Gastrocnemius medialis (tissue), 4 donors: ENCODE measurements at regions not wholly inside any gene's neighbourhood (a gene's known extent, or its start where the extent isn't known, plus 50 kb on each side); places are given as distances from the start of the nearest gene placed in this dataset.
A peak's percentile ranks its signal among the peaks of the same experiment; 100 is the strongest.

Source experiments
- ATAC-seq, 2 donors: fragments of 150-250 bp; one replicate each; pipeline ENCODE4 v1.9.1; 2016
- DNase-seq, 2 donors: peaks; one replicate each; pipeline ENCODE4 v3.0.0-alpha.2; 2019
- H3K27ac ChIP-seq, 4 donors: fragments of 200-600 bp; sonication (generic); 1 replicate in 1 of 4; 2 replicates in 3 of 4; pipeline ENCODE4 v1.5.1; 2016 to 2018; ENCODE audit warnings: mild to moderate bottlenecking in 2 of 4, moderate library complexity in 1 of 4
- H3K27me3 ChIP-seq, 3 donors: fragments of 200-600 bp; sonication (generic) in 2 of 3; 1 replicate in 1 of 3; 2 replicates in 2 of 3; pipeline versions ENCODE4 v1.5.1 to v1.6.0; 2016 to 2019; ENCODE audit warnings: mild to moderate bottlenecking in 1 of 3, moderate library complexity in 1 of 3
- H3K36me3 ChIP-seq, 2 donors: fragments of 200-600 bp; sonication (generic) in 1 of 2; one replicate each; pipeline ENCODE4 v1.5.1; 2017 to 2018
- H3K4me1 ChIP-seq, 2 donors: fragments of 200-600 bp; sonication (generic) in 1 of 2; one replicate each; pipeline ENCODE4 v1.5.1; 2016 to 2017; ENCODE audit warnings: mild to moderate bottlenecking in 2 of 2
- H3K4me3 ChIP-seq, 4 donors: fragments of 200-600 bp; sonication (generic) in 3 of 4; 1 replicate in 1 of 4; 2 replicates in 3 of 4; pipeline ENCODE4 v1.5.1; 2016 to 2019; ENCODE audit warnings: mild to moderate bottlenecking in 2 of 4
- H3K9me3 ChIP-seq, 3 donors: fragments of 200-600 bp; sonication (generic) in 2 of 3; 1 replicate in 1 of 3; 2 replicates in 2 of 3; pipeline ENCODE4 v1.5.1; 2016 to 2019
- POLR2A ChIP-seq, 2 donors: fragments of 450-650 bp; IDR thresholded peaks; one replicate each; pipeline ENCODE4 v1.6.1; 2017; ENCODE audit warnings: antibody characterized with exemption in 2 of 2, mild to moderate bottlenecking in 2 of 2, moderate library complexity in 2 of 2
- in situ Hi-C, 4 donors: fragments of 200-750 bp; cut with MboI; loops; one replicate each; pipeline versions ENCODE4 v1.15.0 to v1.8.0; 2017; ENCODE audit warnings: low sequenced_read_pairs in 4 of 4
- intact Hi-C: fragments of 100-400 bp; cut with DNase I; formaldehyde crosslinking; loops from one replicate; pipeline ENCODE4 v1.15.1; 2023; ENCODE audit warnings: low total_unique reads
- TF ChIP-seq, protein P1 (sequence below), 5 experiments: fragments of 450-650 bp in 3 of 5; fragments of 200-600 bp in 2 of 5; sonication (generic) in 2 of 5; IDR thresholded peaks in 4 of 5; conservative IDR thresholded peaks in 1 of 5; 1 replicate in 4 of 5; 2 replicates in 1 of 5; pipeline ENCODE4 v1.5.1; 2016 to 2019; ENCODE audit warnings: antibody characterized with exemption in 5 of 5, mild to moderate bottlenecking in 3 of 5, moderate library complexity in 3 of 5

DNA sequence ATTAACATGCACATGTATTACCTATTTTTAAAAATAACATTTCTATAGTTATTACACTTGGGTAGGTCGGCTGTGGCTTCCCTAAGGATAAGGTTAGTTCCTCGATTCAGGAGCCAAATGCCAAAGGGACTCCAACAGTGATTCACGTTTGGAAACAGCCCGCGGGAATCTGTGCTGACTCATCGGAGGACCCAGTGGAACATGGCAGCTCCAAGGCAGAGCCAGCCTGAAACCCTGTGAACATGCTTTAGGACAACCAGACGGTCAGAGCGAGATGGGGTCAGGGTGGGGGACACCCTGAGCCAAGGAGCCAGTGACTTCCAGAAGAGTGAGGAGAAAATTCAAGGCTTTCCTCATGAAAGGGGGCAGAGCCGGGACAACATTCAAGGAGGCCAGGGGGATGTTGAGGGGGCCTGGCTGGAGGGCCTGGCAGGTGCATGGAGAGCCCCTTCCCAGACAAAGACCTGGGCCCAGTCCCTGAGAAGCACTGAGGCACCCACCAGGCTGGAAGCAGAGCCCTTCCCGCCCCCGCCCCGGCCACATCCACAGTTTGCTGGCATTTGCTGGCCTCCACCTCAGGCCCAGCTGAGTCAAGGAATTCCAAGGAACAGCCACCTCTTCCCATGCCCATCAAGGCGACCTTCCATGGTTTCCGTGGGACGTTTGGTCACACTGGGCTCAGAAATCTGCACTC is 133.2 kb downstream of the SNX5 start:
- Histone ChIP-seq H3K27ac (peak overlapping the region; percentile 69 to 81 (median 74)), H3K27me3 (no peaks in the 10 kb centered on the region), H3K9me3 (no peaks in the 10 kb centered on the region), H3K36me3 (no peaks in the 10 kb centered on the region), H3K4me1 (peaks cover 13 to 17% of the 10 kb centered on the region in 2 donors), H3K4me3 (peak overlapping the region in 1 of 4 donors; percentile 16)
- DNase-seq (peak in 1 of 2 donors; percentile 58), ATAC-seq (peak; percentile 67 to 76)
- in situ Hi-C loops, result no loop called here
- no peak for TF ChIP-seq POLR2A (IDR thresholded peaks at IDR 0.05)
- intact Hi-C loops, result no loop called here

DNA sequence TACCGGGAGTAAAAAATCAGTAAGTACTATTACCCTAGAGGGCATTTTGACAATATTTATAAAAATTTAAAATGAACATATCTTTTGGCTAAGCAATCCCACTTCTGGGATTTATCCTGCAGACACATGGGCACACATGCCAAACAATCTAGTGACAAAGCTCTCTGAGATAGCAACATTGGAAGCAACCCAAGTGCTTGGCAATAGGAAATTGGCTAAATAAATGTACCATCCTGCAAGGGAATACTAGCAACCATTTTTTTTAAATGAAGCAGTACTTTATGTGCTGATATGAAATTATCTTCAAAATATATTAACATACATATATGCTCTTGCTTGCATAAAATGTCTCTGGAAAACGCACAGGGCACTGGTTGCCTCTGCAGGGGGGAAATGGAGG is 133.8 kb downstream of the SNX5 start:
- intact Hi-C loops, result no loop called here

DNA sequence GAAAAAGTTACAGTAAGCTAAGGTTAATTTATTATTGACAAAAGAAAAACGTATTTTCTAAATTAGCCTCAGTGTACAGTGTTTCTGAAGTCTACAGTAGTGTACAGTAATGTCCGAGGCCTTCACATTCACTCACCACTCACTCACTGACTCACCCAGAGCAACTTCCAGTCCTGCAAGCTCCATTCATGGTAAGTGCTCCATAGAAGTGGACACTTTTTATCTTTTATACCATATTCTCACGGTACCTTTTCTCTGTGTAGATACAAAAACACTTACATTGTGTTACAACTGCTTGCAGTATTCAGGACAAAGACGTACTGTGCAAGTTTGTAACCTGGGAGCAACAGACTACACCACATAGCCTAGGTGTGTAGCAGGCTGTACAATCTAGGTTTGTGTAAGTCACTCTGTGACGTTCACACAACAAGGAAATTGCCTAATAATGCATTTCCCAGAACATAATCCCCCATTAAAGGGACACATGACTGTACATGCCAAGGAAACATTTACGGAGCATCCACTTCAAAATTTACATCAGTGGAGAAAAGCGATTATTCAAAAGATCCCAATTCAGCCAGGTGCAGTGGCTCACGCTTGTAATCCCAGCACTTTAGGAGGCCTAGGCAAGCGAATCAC is 133.4 kb downstream of the BANF2 start:
- Histone ChIP-seq H3K4me1 (peaks cover 13 to 17% of the 10 kb centered on the region in 2 donors), H3K27ac (no peak overlapping the region), H3K4me3 (no peak overlapping the region), H3K9me3 (no peaks in the 10 kb centered on the region), H3K36me3 (no peaks in the 10 kb centered on the region), H3K27me3 (no peaks in the 10 kb centered on the region)
- intact Hi-C loops (no loop called here), in situ Hi-C loops (no loop called here)
- TF ChIP-seq, protein P1, sequence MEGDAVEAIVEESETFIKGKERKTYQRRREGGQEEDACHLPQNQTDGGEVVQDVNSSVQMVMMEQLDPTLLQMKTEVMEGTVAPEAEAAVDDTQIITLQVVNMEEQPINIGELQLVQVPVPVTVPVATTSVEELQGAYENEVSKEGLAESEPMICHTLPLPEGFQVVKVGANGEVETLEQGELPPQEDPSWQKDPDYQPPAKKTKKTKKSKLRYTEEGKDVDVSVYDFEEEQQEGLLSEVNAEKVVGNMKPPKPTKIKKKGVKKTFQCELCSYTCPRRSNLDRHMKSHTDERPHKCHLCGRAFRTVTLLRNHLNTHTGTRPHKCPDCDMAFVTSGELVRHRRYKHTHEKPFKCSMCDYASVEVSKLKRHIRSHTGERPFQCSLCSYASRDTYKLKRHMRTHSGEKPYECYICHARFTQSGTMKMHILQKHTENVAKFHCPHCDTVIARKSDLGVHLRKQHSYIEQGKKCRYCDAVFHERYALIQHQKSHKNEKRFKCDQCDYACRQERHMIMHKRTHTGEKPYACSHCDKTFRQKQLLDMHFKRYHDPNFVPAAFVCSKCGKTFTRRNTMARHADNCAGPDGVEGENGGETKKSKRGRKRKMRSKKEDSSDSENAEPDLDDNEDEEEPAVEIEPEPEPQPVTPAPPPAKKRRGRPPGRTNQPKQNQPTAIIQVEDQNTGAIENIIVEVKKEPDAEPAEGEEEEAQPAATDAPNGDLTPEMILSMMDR (IDR thresholded peaks at IDR 0.05 in 4 of 5, conservative IDR thresholded peaks at IDR 0.05 in 1 of 5), result no peak
- TF ChIP-seq POLR2A (IDR thresholded peaks at IDR 0.05), result no peak
- DNase-seq (no peak), ATAC-seq (no peak)

More for the DNA sequence above, 133.8 kb downstream of the SNX5 start:
- no peaks in the 10 kb centered on the region for H3K36me3 ChIP-seq
- H3K4me3 ChIP-seq, result peak overlapping the region in 1 of 4 donors; percentile 16
- TF ChIP-seq, protein P1 (IDR thresholded peaks at IDR 0.05 in 4 of 5, conservative IDR thresholded peaks at IDR 0.05 in 1 of 5), result no peak
- no peak for TF ChIP-seq POLR2A (IDR thresholded peaks at IDR 0.05)
- in situ Hi-C loops, result no loop called here
- no peaks in the 10 kb centered on the region for H3K27me3 ChIP-seq
- H3K9me3 ChIP-seq, result no peaks in the 10 kb centered on the region
- peak overlapping the region in 2 of 4 donors; percentile 69 to 72 for H3K27ac ChIP-seq
- DNase-seq (no peak), ATAC-seq (no peak)
- peaks cover 13 to 17% of the 10 kb centered on the region in 2 donors for H3K4me1 ChIP-seq

DNA sequence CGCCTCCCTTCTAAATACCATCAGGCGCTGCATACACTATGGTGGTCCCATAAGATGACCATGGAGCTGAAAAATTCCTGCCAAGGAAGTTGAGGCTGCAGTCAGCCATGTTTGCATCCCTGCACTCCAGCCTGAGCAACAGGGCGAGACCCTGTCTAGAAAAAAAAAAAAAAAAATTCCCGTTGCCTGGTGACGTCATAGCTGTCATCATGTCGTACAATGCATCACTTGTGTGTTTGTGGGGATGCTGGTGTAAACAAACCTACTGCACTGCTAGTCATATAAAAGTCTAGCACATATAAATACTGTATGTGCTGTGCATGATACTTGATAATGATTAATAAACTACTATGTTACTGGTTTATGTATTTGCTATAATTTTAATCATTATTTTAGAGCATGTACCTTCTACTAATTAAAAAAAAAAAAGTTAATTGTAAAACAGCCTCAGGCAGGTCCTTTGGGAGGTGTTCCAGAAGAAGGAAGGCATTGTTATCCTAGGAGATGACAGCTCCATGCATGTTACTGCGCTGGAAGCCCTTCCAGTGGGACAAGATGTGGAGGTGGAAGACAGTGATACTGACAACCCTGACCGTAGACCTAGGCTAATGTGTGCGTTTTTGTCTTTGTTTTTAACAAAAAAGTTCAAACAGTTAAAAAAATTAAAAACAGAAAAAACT is 132.6 kb downstream of the BANF2 start:
- Histone ChIP-seq H3K27me3 (no peaks in the 10 kb centered on the region), H3K9me3 (no peaks in the 10 kb centered on the region), H3K36me3 (no peaks in the 10 kb centered on the region), H3K4me3 (no peak overlapping the region), H3K4me1 (peaks cover 13 to 17% of the 10 kb centered on the region in 2 donors), H3K27ac (no peak overlapping the region)
- ATAC-seq, result no peak
- no peak for DNase-seq
- in situ Hi-C loops (no loop called here), intact Hi-C loops (no loop called here)
- TF ChIP-seq, protein P1 (IDR thresholded peaks at IDR 0.05 in 4 of 5, conservative IDR thresholded peaks at IDR 0.05 in 1 of 5), result no peak
- no peak for TF ChIP-seq POLR2A (IDR thresholded peaks at IDR 0.05)

DNA sequence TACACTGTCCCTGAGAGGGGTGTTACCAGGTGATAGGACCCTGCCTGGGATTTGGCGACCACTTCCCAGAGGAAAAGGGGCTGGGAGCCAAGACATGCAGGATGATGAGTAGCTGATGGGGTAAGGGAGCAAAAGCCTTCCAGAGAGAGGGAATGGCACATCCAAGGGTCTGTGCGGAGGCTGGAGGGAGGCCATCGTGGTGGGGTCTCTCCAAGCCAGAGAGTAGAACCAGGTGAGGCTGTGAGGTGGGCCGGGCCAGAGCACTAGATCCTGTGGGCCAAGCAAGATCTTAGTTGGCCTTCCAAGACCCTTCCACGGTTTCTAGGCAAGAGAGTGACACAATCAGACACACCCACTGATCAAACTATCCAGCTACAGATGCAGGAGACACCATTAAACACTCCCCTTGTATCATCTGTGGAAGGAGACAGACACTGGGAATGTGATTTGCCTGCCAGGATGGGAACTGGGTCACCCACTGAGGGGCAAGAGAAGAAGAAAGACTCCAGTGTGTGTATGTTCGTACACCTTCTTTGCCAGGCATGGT is 128.9 kb downstream of the BANF2 start:
- no peak for ATAC-seq
- intact Hi-C loops, result no loop called here
- in situ Hi-C loops, result no loop called here

More for the DNA sequence above, 128.9 kb downstream of the BANF2 start:
- no peak overlapping the region for H3K27ac ChIP-seq
- no peak for DNase-seq
- no peak overlapping the region for H3K4me3 ChIP-seq
- peaks cover 0 to 5% of the 10 kb centered on the region in 2 donors for H3K4me1 ChIP-seq
- no peaks in the 10 kb centered on the region for H3K9me3 ChIP-seq
- H3K36me3 ChIP-seq, result no peaks in the 10 kb centered on the region
- no peak for TF ChIP-seq POLR2A (IDR thresholded peaks at IDR 0.05)
- TF ChIP-seq, protein P1 (IDR thresholded peaks at IDR 0.05 in 4 of 5, conservative IDR thresholded peaks at IDR 0.05 in 1 of 5), result no peak
- no peaks in the 10 kb centered on the region for H3K27me3 ChIP-seq
